ENCODE measurements at regions not wholly inside any gene's neighbourhood (a gene's known extent, or its start where the extent isn't known, plus 50 kb on each side); places are given as distances from the start of the nearest gene placed in this dataset.

GRCh38 chr22:49623176-49623575 is 204.5 kb downstream of the BRD1 start:
- no peak for DNase-seq (ENCODE audit: low read depth)

DNA sequence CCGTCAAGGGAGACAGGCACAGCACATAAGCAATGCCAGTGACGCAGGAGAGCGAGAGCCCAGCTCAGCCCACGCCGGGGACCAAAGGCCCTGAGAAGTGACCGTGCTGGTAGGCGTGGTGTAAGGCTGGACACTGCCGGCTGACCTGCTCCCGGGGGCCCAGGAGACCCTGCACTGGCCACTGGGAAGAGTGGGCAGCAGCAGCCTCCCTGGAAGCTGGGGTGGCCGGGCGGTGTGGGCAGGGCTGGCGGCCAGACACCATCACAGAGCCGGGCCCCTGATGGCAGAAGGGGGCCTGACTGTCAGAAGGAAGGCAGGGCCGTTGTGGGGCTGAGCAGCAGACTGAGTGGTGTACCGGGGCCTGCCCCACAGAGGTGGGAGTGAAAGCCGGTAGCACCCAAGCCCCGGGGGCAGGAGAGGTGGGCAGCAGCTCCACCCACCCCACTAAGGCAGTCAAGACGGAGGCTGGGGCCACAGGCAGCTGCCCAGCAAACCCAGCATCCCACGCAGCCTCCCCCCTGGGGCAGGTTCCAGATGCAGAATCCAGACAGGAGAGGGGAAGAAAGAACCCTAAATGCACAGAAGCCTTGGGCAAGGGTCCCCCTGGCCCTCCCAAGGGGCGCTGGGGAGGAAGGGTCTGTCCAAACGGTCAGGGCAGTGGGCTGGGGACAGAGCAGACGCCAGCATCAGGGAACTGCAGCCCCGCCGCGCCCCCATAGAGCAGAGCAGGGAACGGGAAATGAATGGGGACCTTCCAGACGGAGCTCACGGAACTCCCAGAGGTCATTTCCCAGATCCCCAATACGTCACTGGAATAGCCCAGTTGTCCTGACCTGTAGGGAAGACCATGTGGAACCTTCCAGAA is 205.2 kb downstream of the BRD1 start:
- DNase-seq (ENCODE audit: low read depth): no peak

GRCh38 chr22:49621601-49622210 is 206.0 kb downstream of the BRD1 start:
- DNase-seq (ENCODE audit: low read depth): no peak

DNA sequence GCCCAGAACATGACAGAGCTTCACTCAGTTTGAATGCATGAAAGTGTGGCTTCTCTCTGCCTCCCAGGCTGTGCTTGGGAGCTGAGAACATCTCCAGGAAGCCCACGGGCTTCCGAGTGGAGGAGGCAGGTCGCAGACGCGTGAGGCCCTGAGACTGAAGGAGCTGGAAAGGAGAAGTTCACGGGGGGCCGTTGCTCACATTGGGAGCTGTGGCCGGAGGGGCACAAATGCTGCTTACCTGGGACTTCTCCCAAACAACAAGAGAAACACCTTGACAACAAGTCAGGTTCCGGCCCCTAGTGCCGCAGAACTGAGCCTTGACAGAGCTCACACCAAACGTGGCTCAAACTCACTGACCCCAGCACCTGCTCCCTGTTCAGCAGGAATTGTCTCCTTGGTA is 207.0 kb downstream of the BRD1 start:
- DNase-seq (ENCODE audit: low read depth): no peak

GRCh38 chr22:49620003-49620556 is 207.6 kb downstream of the BRD1 start:
- DNase-seq (ENCODE audit: low read depth): no peak

GRCh38 chr22:49619301-49619700 is 208.4 kb downstream of the BRD1 start:
- DNase-seq (ENCODE audit: low read depth): no peak

- no peak for DNase-seq (ENCODE audit: low read depth)
These were observed 209.1 kb downstream of the BRD1 start for GRCh38 chr22:49618677-49618953.

GRCh38 chr22:49617866-49618676 is 209.6 kb downstream of the BRD1 start:
- no peak for DNase-seq (ENCODE audit: low read depth)

DNA sequence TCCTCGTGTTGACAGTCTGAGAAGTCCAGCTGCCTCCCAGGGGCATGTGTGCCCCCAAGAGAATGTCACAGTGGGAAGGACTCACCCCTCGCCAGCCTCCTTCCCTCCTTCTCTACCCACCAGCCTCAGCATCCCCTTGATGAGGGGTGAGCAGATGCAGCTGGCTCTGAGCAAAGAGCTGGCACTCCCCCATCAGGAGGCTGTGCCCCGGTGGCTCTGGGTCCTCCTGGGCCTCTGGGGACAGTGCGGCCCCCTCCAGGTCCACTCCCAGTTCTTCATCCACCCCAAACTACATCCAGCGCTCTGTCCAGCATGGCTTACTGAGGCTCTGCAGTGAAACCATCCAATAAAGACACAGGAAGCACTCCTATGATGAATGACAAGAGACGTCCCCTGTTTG is 210.4 kb downstream of the BRD1 start:
- no peak for DNase-seq (ENCODE audit: low read depth)

- DNase-seq (ENCODE audit: low read depth): no peak
These were observed 211.1 kb downstream of the BRD1 start for GRCh38 chr22:49616356-49617231.

DNA sequence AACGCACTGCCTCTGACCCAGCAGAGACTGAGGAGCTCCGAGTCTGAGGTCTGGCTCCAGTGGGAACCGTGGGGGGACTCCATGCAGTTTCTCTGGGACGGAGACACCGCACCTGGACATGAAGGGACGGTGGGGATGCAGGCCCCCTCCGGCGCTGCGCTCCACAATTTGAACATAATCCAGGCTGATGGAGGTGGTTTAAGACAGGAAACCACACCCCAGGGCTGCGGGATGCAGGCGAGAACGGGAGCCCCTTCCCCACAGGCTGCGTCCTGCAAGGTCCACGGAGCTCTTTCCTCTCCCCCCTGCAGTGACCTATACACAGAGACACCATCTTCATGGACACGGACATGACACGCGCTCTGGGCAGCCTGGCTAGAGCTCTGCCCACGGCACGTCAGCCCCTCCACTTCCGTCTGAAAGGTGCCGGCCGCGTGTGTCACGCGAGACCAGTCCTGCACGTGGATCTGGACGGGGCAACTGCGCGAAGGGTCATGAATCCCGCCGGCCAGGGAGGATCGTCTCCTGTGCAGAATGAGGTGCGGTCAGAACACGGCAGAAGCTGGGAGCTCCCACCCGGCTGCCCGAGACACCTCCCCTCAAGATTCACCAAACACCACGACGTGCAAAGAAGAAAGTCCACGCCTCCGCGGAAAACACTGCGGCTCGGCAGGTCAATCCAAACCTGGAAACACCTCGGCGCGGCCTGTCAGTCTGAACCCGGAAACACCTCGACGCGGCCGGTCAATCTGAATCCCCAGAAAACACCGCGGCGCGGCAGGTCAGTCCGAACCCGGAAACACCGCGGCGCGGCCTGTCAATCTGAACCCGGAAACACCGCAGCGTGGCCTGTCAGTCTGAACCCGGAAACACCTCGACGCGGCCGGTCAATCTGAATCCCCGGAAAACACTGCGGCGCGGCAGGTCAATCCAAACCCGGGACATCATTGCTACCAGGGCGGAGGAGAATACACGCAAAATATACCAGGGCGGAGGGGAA is 212.4 kb downstream of the BRD1 start:
- no peak for DNase-seq (ENCODE audit: low read depth)

DNA sequence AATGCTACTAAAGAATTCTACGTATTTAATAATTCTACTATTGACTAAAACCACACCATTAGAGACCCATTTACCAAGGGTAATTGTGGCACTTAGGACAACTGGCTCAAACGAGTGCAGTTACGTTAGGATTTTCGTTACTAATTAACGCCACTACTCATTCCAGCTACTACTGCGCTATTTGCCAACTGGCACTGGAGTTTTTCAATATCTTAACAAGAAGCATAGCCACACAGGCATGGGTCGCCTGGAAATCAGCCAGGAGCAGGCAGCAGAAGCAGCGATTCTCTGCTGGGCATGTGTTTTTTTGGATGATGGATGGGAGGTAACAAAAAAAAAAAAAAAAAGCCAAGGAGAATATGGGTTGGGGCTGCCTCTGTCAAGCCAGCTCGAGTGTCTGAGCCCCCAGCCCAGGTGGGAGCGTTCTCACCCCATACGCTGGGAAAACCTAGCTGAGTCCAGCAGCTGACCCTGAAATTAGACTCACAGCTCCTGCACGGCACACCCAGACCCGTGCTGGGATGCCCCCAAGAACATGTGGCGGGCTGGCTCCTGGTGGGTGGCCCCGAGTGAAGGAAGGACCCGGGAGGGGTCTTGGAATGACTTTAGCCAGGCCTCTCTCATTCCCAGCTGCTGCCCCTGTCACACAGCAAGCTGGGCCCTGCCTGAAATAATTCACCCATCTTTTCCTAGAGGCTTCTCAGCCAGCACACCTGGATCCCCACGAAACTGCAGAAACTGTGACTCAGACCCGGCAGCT is 214.0 kb downstream of the BRD1 start:
- no peak for DNase-seq (ENCODE audit: low read depth)

- no peak for DNase-seq (ENCODE audit: low read depth)
These were observed 214.6 kb downstream of the BRD1 start for GRCh38 chr22:49613108-49613507.

- no peak for DNase-seq (ENCODE audit: low read depth)
These were observed 218.3 kb downstream of the BRD1 start for GRCh38 chr22:49609207-49609876.

DNA sequence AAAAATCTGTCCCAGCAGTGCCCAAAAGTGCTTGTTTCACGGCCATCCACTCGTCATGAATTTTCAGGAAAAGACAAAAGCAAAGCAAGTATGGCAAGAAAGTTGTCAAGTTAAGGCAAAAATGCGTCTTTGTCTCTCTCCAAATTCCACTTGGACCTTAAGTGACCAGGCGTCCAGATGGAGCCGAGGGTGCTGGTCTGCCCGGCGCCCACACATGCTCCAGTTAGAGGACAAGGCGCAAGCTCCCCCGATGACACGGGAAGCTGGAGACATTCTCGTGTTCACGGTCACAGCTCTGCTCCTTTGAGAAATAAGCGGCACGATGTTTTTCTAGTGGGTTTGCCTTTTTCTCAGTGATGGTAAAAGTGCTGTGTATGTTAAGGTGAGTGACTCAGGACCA is 219.0 kb downstream of the BRD1 start:
- DNase-seq (ENCODE audit: low read depth): no peak

- no peak for DNase-seq (ENCODE audit: low read depth)
These were observed 219.4 kb downstream of the BRD1 start for GRCh38 chr22:49608228-49608627.

- DNase-seq (ENCODE audit: low read depth): no peak
These were observed 219.9 kb downstream of the BRD1 start for GRCh38 chr22:49607821-49608220.

DNA sequence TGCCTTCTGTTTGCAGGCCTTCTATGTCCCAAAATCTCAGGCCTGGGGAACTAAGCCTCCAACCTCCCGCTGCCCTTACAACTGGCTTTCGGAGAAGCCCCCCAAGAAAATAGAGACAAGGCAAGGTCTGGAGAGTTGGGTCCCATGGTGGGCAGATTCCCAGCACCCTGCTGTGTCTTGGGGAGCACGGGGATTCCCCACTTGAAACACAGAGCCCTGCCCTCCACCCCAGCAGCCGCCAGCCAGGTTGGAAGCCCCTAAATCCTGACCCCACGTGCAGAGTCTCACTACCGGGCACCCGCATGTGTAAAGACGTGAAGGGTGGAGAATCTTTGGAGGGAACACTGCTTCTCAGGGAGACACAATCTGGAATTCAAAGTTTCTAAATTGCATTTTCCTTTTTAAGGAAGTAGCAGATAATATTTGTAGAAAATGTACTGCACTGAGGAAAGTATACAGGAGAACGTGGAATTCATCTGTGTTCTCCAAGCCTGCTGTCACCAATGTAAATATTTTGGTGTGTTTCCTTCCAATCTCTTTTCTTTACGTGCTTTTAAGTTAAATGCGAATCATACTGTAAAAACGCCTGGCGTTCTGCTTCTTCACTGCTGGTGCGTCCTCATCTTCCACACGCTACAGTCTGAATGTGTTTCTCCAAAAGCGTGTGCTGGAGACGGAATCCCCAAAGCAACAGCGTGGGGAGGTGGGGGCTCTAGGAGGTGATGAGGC is 220.9 kb downstream of the BRD1 start:
- no peak for DNase-seq (ENCODE audit: low read depth)

Data from GM04503 (cell line).